GM12875 (cell line): ENCODE measurements at regions not wholly inside any gene's neighbourhood (a gene's known extent, or its start where the extent isn't known, plus 50 kb on each side); places are given as distances from the start of the nearest gene placed in this dataset.

Experiments
- H3K4me3 ChIP-seq: one replicate; pipeline ENCODE4 v1.5.1; 2011; ENCODE audit warnings: low read depth, low read length, control low read depth
- CTCF ChIP-seq: IDR thresholded peaks from 2 replicates; pipeline ENCODE4 v1.5.1; 2011; ENCODE audit warnings: low read depth, mild to moderate bottlenecking, control low read depth, inconsistent platforms, low read length, moderate library complexity, borderline replicate concordance; ENCODE audit not compliant: insufficient read depth

- no peak overlapping the region for H3K4me3 ChIP-seq
- no peak for TF ChIP-seq CTCF
Observed at GRCh38 chr6:56348578-56348977, 101.2 kb upstream of the COL21A1 start.

GRCh38 chr6:56347526-56347925 is 100.1 kb upstream of the COL21A1 start:
- H3K4me3 ChIP-seq = no peak overlapping the region
- TF ChIP-seq CTCF = no peak

- H3K4me3 ChIP-seq = no peak overlapping the region
- no peak for TF ChIP-seq CTCF
Observed at GRCh38 chr6:56346958-56347357, 99.6 kb upstream of the COL21A1 start.

GRCh38 chr6:56345376-56345995 is 98.1 kb upstream of the COL21A1 start:
- no peak for TF ChIP-seq CTCF
- no peak overlapping the region for H3K4me3 ChIP-seq

GRCh38 chr6:56343295-56343694 is 95.9 kb upstream of the COL21A1 start:
- no peak overlapping the region for H3K4me3 ChIP-seq
- no peak for TF ChIP-seq CTCF

GRCh38 chr6:56339524-56339923 is 92.1 kb upstream of the COL21A1 start:
- no peak overlapping the region for H3K4me3 ChIP-seq
- TF ChIP-seq CTCF = no peak

- TF ChIP-seq CTCF = no peak
Observed at GRCh38 chr6:56335726-56336125, 88.3 kb upstream of the COL21A1 start.

More at GRCh38 chr6:56335726-56336125, 88.3 kb upstream of the COL21A1 start:
- no peak overlapping the region for H3K4me3 ChIP-seq
